Naive thymus-derived CD4-positive, alpha-beta T cell (primary cell): ENCODE measurements at regions not wholly inside any gene's neighbourhood (a gene's known extent, or its start where the extent isn't known, plus 50 kb on each side); places are given as distances from the start of the nearest gene placed in this dataset.

Source experiments
- ATAC-seq: fragments of 150-1000 bp; cut with Tn5 transposase; 2 replicates; pipeline ENCODE4 v1.10.0; 2021; ENCODE audit warnings: mild to moderate bottlenecking, moderate library complexity
- CTCF ChIA-PET: fragments of 350-600 bp; sonication (Branson Sonifier 250); formaldehyde crosslinking; loops from one replicate; lab custom pipeline; 2021; ENCODE audit warnings: antibody characterized with exemption; lab: Charles Lee
- POLR2A ChIA-PET: fragments of 350-600 bp; sonication (Branson Sonifier 250); formaldehyde crosslinking; loops from one replicate; lab custom pipeline; 2021; ENCODE audit warnings: antibody characterized with exemption, inconsistent platforms; lab: Charles Lee
- DNase-seq, 9 donors: peaks; one replicate each; pipeline versions ENCODE4 v3.0.0 to v3.0.0-alpha.2; 2020 to 2022; ENCODE audit warnings: mixed read lengths in 1 of 9
- H3K27ac ChIP-seq: one replicate; pipeline ENCODE4 v1.7.0; 2013; ENCODE audit warnings: mild to moderate bottlenecking, low read depth, low read length, moderate library complexity
- H3K27me3 ChIP-seq, 2 donors: one replicate each; pipeline ENCODE4 v1.7.0; 2013; ENCODE audit warnings: low read length in 2 of 2, mild to moderate bottlenecking in 2 of 2, moderate library complexity in 2 of 2; ENCODE audit not compliant: control insufficient read depth in 2 of 2, insufficient read depth in 2 of 2
- H3K36me3 ChIP-seq, 3 experiments: 1 replicate in 2 of 3; 2 replicates in 1 of 3; pipeline ENCODE4 v1.7.0; 2013; ENCODE audit warnings: low read length in 3 of 3, mild to moderate bottlenecking in 3 of 3, moderate library complexity in 1 of 3; ENCODE audit not compliant: insufficient read depth in 3 of 3, control insufficient read depth in 2 of 3
- H3K4me1 ChIP-seq, 2 donors: one replicate each; pipeline ENCODE4 v1.7.0; 2013; ENCODE audit warnings: low read length in 2 of 2, mild to moderate bottlenecking in 2 of 2, moderate library complexity in 1 of 2; ENCODE audit not compliant: control insufficient read depth in 2 of 2, insufficient read depth in 2 of 2
- H3K4me3 ChIP-seq: 2 replicates; pipeline ENCODE4 v1.7.0; 2013; ENCODE audit warnings: mild to moderate bottlenecking, low read length
- H3K9me3 ChIP-seq, 3 experiments: 1 replicate in 2 of 3; 2 replicates in 1 of 3; pipeline ENCODE4 v1.7.0; 2013; ENCODE audit warnings: low read length in 3 of 3; ENCODE audit not compliant: control insufficient read depth in 2 of 3
- H3K27ac Mint-ChIP-seq, 9 donors: one replicate each; pipeline ENCODE4 v1.8.0; 2020 to 2022; ENCODE audit warnings: mixed read lengths in 9 of 9, mild to moderate bottlenecking in 8 of 9, moderate library complexity in 5 of 9, inconsistent platforms in 2 of 9
- H3K27me3 Mint-ChIP-seq, 5 donors: one replicate each; pipeline ENCODE4 v1.8.0; 2021 to 2022; ENCODE audit warnings: mixed read lengths in 5 of 5, mild to moderate bottlenecking in 1 of 5
- H3K36me3 Mint-ChIP-seq, 5 donors: one replicate each; pipeline ENCODE4 v1.8.0; 2020 to 2022; ENCODE audit warnings: mixed read lengths in 5 of 5, mild to moderate bottlenecking in 3 of 5, inconsistent platforms in 1 of 5
- H3K4me1 Mint-ChIP-seq, 7 donors: one replicate each; pipeline ENCODE4 v1.8.0; 2020 to 2022; ENCODE audit warnings: mixed read lengths in 7 of 7, mild to moderate bottlenecking in 3 of 7, inconsistent platforms in 1 of 7
- H3K4me3 Mint-ChIP-seq, 10 donors: one replicate each; pipeline ENCODE4 v1.8.0; 2020 to 2022; ENCODE audit warnings: mild to moderate bottlenecking in 10 of 10, mixed read lengths in 10 of 10, moderate library complexity in 6 of 10, inconsistent platforms in 2 of 10
- H3K9me3 Mint-ChIP-seq, 11 donors: one replicate each; pipeline ENCODE4 v1.8.0; 2020 to 2022; ENCODE audit warnings: mixed read lengths in 11 of 11, mild to moderate bottlenecking in 4 of 11, inconsistent platforms in 1 of 11, moderate library complexity in 1 of 11
- intact Hi-C, 2 donors: fragments of 100-400 bp; cut with micrococcal nuclease; formaldehyde crosslinking; loops; one replicate each; pipeline ENCODE4 v1.15.1; 2023

- CTCF ChIA-PET, result no interaction called here
- Mint-ChIP-seq H3K4me1 (peaks cover 0 to 2% (median 0%) of the 10 kb centered on the region in 7 donors), H3K27ac (no peak overlapping the region), H3K27me3 (peaks cover 0 to 21% (median 17%) of the 10 kb centered on the region in 5 donors), H3K36me3 (no peaks in the 10 kb centered on the region), H3K4me3 (no peak overlapping the region), H3K9me3 (peaks cover 0 to 10% (median 1%) of the 10 kb centered on the region in 11 donors)
- ATAC-seq (no peak), DNase-seq (no peak)
- Histone ChIP-seq H3K36me3 (no peaks in the 10 kb centered on the region), H3K9me3 (no peaks in the 10 kb centered on the region), H3K27me3 (no peaks in the 10 kb centered on the region), H3K4me1 (no peaks in the 10 kb centered on the region), H3K4me3 (no peak overlapping the region), H3K27ac (no peak overlapping the region)
- intact Hi-C loops, result no loop called here
- POLR2A ChIA-PET, result no interaction called here
Observed at GRCh38 chr16:88303890-88304819, 78.6 kb upstream of the ZNF469 start.

- H3K4me1 Mint-ChIP-seq, result no peaks in the 10 kb centered on the region
- Histone ChIP-seq H3K27ac (no peak overlapping the region), H3K27me3 (no peaks in the 10 kb centered on the region), H3K4me3 (no peak overlapping the region), H3K36me3 (no peaks in the 10 kb centered on the region), H3K9me3 (no peaks in the 10 kb centered on the region), H3K4me1 (no peaks in the 10 kb centered on the region)
- no peak for DNase-seq
- POLR2A ChIA-PET, result no interaction called here
- H3K4me3 Mint-ChIP-seq, result no peak overlapping the region
- no peak for ATAC-seq
- H3K9me3 Mint-ChIP-seq, result peaks cover 0 to 10% (median 1%) of the 10 kb centered on the region in 11 donors
- CTCF ChIA-PET, result no interaction called here
- peaks cover 0 to 25% (median 17%) of the 10 kb centered on the region in 5 donors for H3K27me3 Mint-ChIP-seq
- H3K27ac Mint-ChIP-seq, result no peak overlapping the region
- intact Hi-C loops, result no loop called here
- H3K36me3 Mint-ChIP-seq, result no peaks in the 10 kb centered on the region
Observed at GRCh38 chr16:88305176-88305575, 77.6 kb upstream of the ZNF469 start.

- intact Hi-C loops, result no loop called here
- no peak overlapping the region for H3K27ac Mint-ChIP-seq
- ChIA-PET CTCF (no interaction called here), POLR2A (no interaction called here)
- H3K4me3 Mint-ChIP-seq, result no peak overlapping the region
- Histone ChIP-seq H3K27me3 (no peaks in the 10 kb centered on the region), H3K9me3 (no peaks in the 10 kb centered on the region), H3K27ac (no peak overlapping the region), H3K4me1 (no peaks in the 10 kb centered on the region), H3K36me3 (no peaks in the 10 kb centered on the region), H3K4me3 (no peak overlapping the region)
- ATAC-seq, result no peak
- H3K27me3 Mint-ChIP-seq, result peaks cover 0 to 29% (median 19%) of the 10 kb centered on the region in 5 donors
- H3K36me3 Mint-ChIP-seq, result no peaks in the 10 kb centered on the region
- H3K9me3 Mint-ChIP-seq, result peaks cover 0 to 10% (median 0%) of the 10 kb centered on the region in 11 donors
- no peak for DNase-seq
- H3K4me1 Mint-ChIP-seq, result no peaks in the 10 kb centered on the region
Observed at GRCh38 chr16:88306411-88306810, 76.3 kb upstream of the ZNF469 start.

GRCh38 chr16:88306860-88307545 is 75.8 kb upstream of the ZNF469 start:
- H3K4me3 ChIP-seq, result no peak overlapping the region
- H3K9me3 ChIP-seq, result no peaks in the 10 kb centered on the region
- H3K36me3 ChIP-seq, result no peaks in the 10 kb centered on the region
- H3K36me3 Mint-ChIP-seq, result no peaks in the 10 kb centered on the region
- no peak overlapping the region for H3K27ac Mint-ChIP-seq
- H3K27me3 ChIP-seq, result no peaks in the 10 kb centered on the region
- ATAC-seq (no peak), DNase-seq (no peak)
- no peak overlapping the region for H3K27ac ChIP-seq
- ChIA-PET POLR2A (no interaction called here), CTCF (no interaction called here)
- no peak overlapping the region for H3K4me3 Mint-ChIP-seq
- peaks cover 3 to 31% (median 16%) of the 10 kb centered on the region in 5 donors for H3K27me3 Mint-ChIP-seq
- no peaks in the 10 kb centered on the region for H3K4me1 Mint-ChIP-seq
- H3K9me3 Mint-ChIP-seq, result peaks cover 0 to 12% (median 5%) of the 10 kb centered on the region in 11 donors
- no peaks in the 10 kb centered on the region for H3K4me1 ChIP-seq
- intact Hi-C loops, result no loop called here

- Histone ChIP-seq H3K9me3 (no peaks in the 10 kb centered on the region), H3K36me3 (no peaks in the 10 kb centered on the region), H3K4me1 (no peaks in the 10 kb centered on the region), H3K27ac (no peak overlapping the region), H3K4me3 (no peak overlapping the region), H3K27me3 (no peaks in the 10 kb centered on the region)
- H3K27ac Mint-ChIP-seq, result no peak overlapping the region
- CTCF ChIA-PET, result no interaction called here
- intact Hi-C loops, result no loop called here
- peaks cover 3 to 42% (median 10%) of the 10 kb centered on the region in 5 donors for H3K27me3 Mint-ChIP-seq
- peaks cover 0 to 6% (median 0%) of the 10 kb centered on the region in 5 donors for H3K36me3 Mint-ChIP-seq
- H3K4me1 Mint-ChIP-seq, result no peaks in the 10 kb centered on the region
- peaks cover 0 to 18% (median 12%) of the 10 kb centered on the region in 11 donors for H3K9me3 Mint-ChIP-seq
- no peak overlapping the region for H3K4me3 Mint-ChIP-seq
- POLR2A ChIA-PET, result no interaction called here
- ATAC-seq (no peak), DNase-seq (no peak)
Observed at GRCh38 chr16:88308441-88309173, 74.2 kb upstream of the ZNF469 start.

GRCh38 chr16:88309174-88309907 is 73.4 kb upstream of the ZNF469 start:
- no peak for ATAC-seq
- Mint-ChIP-seq H3K4me1 (no peaks in the 10 kb centered on the region), H3K9me3 (peaks cover 0 to 18% (median 12%) of the 10 kb centered on the region in 11 donors), H3K27ac (no peak overlapping the region), H3K27me3 (peaks cover 3 to 42% (median 10%) of the 10 kb centered on the region in 5 donors), H3K4me3 (no peak overlapping the region), H3K36me3 (peaks cover 0 to 6% (median 0%) of the 10 kb centered on the region in 5 donors)
- H3K9me3 ChIP-seq, result no peaks in the 10 kb centered on the region
- H3K4me3 ChIP-seq, result no peak overlapping the region
- no peak overlapping the region for H3K27ac ChIP-seq
- no peak for DNase-seq
- H3K36me3 ChIP-seq, result no peaks in the 10 kb centered on the region
- no peaks in the 10 kb centered on the region for H3K27me3 ChIP-seq
- no peaks in the 10 kb centered on the region for H3K4me1 ChIP-seq
- ChIA-PET POLR2A (no interaction called here), CTCF (no interaction called here)
- intact Hi-C loops, result no loop called here
